B cell (primary cell): ENCODE measurements at regions not wholly inside any gene's neighbourhood (a gene's known extent, or its start where the extent isn't known, plus 50 kb on each side); places are given as distances from the start of the nearest gene placed in this dataset.

Experiments used
- ATAC-seq: fragments of 200-7000 bp; cut with Tn5 transposase; one replicate; pipeline ENCODE4 v1.10.0; 2021; ENCODE audit warnings: low read depth, mild to moderate bottlenecking, moderate number of reproducible peaks, moderate library complexity
- CTCF ChIA-PET: fragments of 350-600 bp; sonication (Branson Sonifier 250); formaldehyde crosslinking; loops from one replicate; lab custom pipeline; 2021; ENCODE audit warnings: antibody characterized with exemption, inconsistent platforms; lab: Charles Lee
- POLR2A ChIA-PET: fragments of 350-600 bp; sonication (Branson Sonifier 250); formaldehyde crosslinking; loops from one replicate; lab custom pipeline; 2021; ENCODE audit warnings: antibody characterized with exemption; lab: Charles Lee
- DNase-seq: peaks from one replicate; pipeline ENCODE4 v3.0.0; 2013
- H2AFZ ChIP-seq: 2 replicates; pipeline ENCODE4 v1.6.1; 2012; ENCODE audit warnings: mild to moderate bottlenecking, low read depth, low read length; ENCODE audit not compliant: insufficient read depth, poor library complexity, severe bottlenecking
- H3K27ac ChIP-seq, 2 donors: 1 replicate in 1 of 2; 2 replicates in 1 of 2; pipeline ENCODE4 v1.5.1; 2012 to 2013; ENCODE audit warnings: low read length in 2 of 2, mild to moderate bottlenecking in 2 of 2, moderate library complexity in 1 of 2
- H3K27me3 ChIP-seq, 4 experiments: fragments of 200-600 bp in 1 of 4; sonication (generic) in 1 of 4; replicated peaks in 1 of 4; 1 replicate in 2 of 4; 2 replicates in 2 of 4; pipeline versions ENCODE4 v1.6.1 to v1.7.0; 2013 to 2016; ENCODE audit warnings: low read length in 3 of 4, mild to moderate bottlenecking in 2 of 4, mixed read lengths in 1 of 4, moderate library complexity in 1 of 4; ENCODE audit not compliant: insufficient read depth in 4 of 4, control insufficient read depth in 3 of 4; ENCODE audit errors: control extremely low read depth in 1 of 4
- H3K36me3 ChIP-seq, 2 experiments: replicated peaks in 1 of 2; 1 replicate in 1 of 2; 2 replicates in 1 of 2; pipeline versions ENCODE4 v1.6.1 to v1.7.1; 2013; ENCODE audit warnings: low read length in 1 of 2; ENCODE audit not compliant: insufficient read depth in 2 of 2, control insufficient read depth in 1 of 2; ENCODE audit errors: control extremely low read depth in 1 of 2, extremely low read depth in 1 of 2
- H3K4me1 ChIP-seq, 2 donors: fragments of 200-600 bp in 1 of 2; sonication (generic) in 1 of 2; 1 replicate in 1 of 2; 2 replicates in 1 of 2; pipeline versions ENCODE4 v1.5.1 to v1.6.1; 2013 to 2017; ENCODE audit warnings: low read length in 2 of 2; ENCODE audit not compliant: control insufficient read depth in 2 of 2, insufficient read depth in 2 of 2
- H3K4me2 ChIP-seq: replicated peaks from 2 replicates; pipeline ENCODE3; 2012; ENCODE audit warnings: mild to moderate bottlenecking, low read depth, low read length; ENCODE audit not compliant: poor library complexity, severe bottlenecking
- H3K4me3 ChIP-seq, 5 experiments: fragments of 200-600 bp in 1 of 5; sonication (generic) in 1 of 5; 1 replicate in 3 of 5; 2 replicates in 2 of 5; pipeline versions ENCODE4 v1.5.1 to v1.7.0; 2011 to 2016; ENCODE audit warnings: low read length in 4 of 5, mild to moderate bottlenecking in 4 of 5, low read depth in 2 of 5, control low read depth in 1 of 5, moderate library complexity in 1 of 5; ENCODE audit not compliant: insufficient read depth in 1 of 5; ENCODE audit errors: control extremely low read depth in 1 of 5, extremely low read depth in 1 of 5
- H3K79me2 ChIP-seq: fragments of 200-600 bp; sonication (generic); one replicate; pipeline ENCODE4 v1.6.0; 2016; ENCODE audit warnings: low read length; ENCODE audit not compliant: control insufficient read depth, insufficient read depth
- H3K9ac ChIP-seq: fragments of 200-600 bp; sonication (generic); 2 replicates; pipeline ENCODE4 v1.6.1; 2017; ENCODE audit warnings: mild to moderate bottlenecking, low read length, moderate library complexity
- H3K9me3 ChIP-seq, 3 donors: one replicate each; pipeline versions ENCODE4 v1.6.1 to v1.7.1; 2013; ENCODE audit warnings: low read length in 2 of 3; ENCODE audit not compliant: control insufficient read depth in 2 of 3, insufficient read depth in 1 of 3; ENCODE audit errors: control extremely low read depth in 1 of 3
- H4K20me1 ChIP-seq: 2 replicates; pipeline ENCODE4 v1.6.0; 2012; ENCODE audit warnings: mild to moderate bottlenecking, low read length; ENCODE audit not compliant: insufficient read depth, control insufficient read depth, poor library complexity, severe bottlenecking
- H3K27ac Mint-ChIP-seq: one replicate; pipeline ENCODE4 v1.8.0; 2021; ENCODE audit warnings: mixed read lengths
- H3K27me3 Mint-ChIP-seq: one replicate; pipeline ENCODE4 v1.8.0; 2021; ENCODE audit warnings: mixed read lengths
- H3K4me1 Mint-ChIP-seq: one replicate; pipeline ENCODE4 v1.8.0; 2021; ENCODE audit warnings: mixed read lengths
- H3K4me3 Mint-ChIP-seq: one replicate; pipeline ENCODE4 v1.8.0; 2021; ENCODE audit warnings: mixed read lengths
- H3K9me3 Mint-ChIP-seq: one replicate; pipeline ENCODE4 v1.8.0; 2022; ENCODE audit warnings: mixed read lengths; ENCODE audit not compliant: insufficient read depth
- EZH2 ChIP-seq: IDR thresholded peaks from 2 replicates; pipeline ENCODE4 v1.6.1; 2012; ENCODE audit warnings: borderline replicate concordance, low read depth, mild to moderate bottlenecking, moderate library complexity, low read length; ENCODE audit not compliant: insufficient read depth, poor library complexity, severe bottlenecking
- WGBS: methylation state at CpG from one replicate; pipeline ENCODE4 v1.1.5; 2013; ENCODE audit warnings: missing lambda C conversion rate; ENCODE audit not compliant: insufficient coverage; 5-methylcytosine and 5-hydroxymethylcytosine counted together
- intact Hi-C: fragments of 100-400 bp; cut with micrococcal nuclease; formaldehyde crosslinking; loops from one replicate; pipeline ENCODE4 v1.10.0; 2022
- TF ChIP-seq, protein P1 (sequence below): fragments of 200-600 bp; IDR thresholded peaks from one replicate; pipeline ENCODE4 v1.8.0; 2022; ENCODE audit warnings: antibody characterized with exemption, mild to moderate bottlenecking

DNA sequence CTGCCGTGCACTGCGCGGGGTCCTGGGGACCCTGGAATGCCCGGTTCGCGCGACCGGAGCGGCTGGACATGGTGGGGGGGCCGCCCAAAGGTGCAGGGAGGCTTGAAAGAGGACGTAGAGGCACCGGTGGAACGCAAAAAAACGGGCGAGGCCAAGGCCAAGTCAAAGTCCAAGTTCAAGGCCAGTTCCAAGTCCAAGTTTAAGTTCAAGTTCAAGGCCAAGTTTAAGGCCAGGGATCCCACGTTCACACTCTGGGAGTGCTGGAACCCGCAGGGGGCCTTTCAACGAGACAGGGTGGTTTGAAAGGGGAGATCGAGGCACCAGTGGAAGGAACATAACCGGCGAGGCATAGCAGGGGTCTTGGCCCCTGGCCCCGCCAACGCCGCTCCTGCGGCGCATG is 317.6 kb downstream of the ALG10 start:
- Mint-ChIP-seq H3K9me3 (no peaks in the 10 kb centered on the region), H3K4me3 (no peak overlapping the region), H3K27me3 (no peaks in the 10 kb centered on the region), H3K4me1 (no peaks in the 10 kb centered on the region), H3K27ac (no peak overlapping the region)
- H3K27me3 ChIP-seq, result no peaks in the 10 kb centered on the region
- no peaks in the 10 kb centered on the region for H3K36me3 ChIP-seq
- no peak overlapping the region for H3K9ac ChIP-seq
- no peaks in the 10 kb centered on the region for H3K4me1 ChIP-seq
- WGBS, result 62% methylated on average over 26 of the region's 26 CpGs
- H3K4me2 ChIP-seq, result no peak overlapping the region
- H3K27ac ChIP-seq, result no peak overlapping the region
- intact Hi-C loops, result no loop called here
- TF ChIP-seq EZH2, result no peak
- TF ChIP-seq, protein P1, sequence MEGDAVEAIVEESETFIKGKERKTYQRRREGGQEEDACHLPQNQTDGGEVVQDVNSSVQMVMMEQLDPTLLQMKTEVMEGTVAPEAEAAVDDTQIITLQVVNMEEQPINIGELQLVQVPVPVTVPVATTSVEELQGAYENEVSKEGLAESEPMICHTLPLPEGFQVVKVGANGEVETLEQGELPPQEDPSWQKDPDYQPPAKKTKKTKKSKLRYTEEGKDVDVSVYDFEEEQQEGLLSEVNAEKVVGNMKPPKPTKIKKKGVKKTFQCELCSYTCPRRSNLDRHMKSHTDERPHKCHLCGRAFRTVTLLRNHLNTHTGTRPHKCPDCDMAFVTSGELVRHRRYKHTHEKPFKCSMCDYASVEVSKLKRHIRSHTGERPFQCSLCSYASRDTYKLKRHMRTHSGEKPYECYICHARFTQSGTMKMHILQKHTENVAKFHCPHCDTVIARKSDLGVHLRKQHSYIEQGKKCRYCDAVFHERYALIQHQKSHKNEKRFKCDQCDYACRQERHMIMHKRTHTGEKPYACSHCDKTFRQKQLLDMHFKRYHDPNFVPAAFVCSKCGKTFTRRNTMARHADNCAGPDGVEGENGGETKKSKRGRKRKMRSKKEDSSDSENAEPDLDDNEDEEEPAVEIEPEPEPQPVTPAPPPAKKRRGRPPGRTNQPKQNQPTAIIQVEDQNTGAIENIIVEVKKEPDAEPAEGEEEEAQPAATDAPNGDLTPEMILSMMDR, result no peak
- ATAC-seq, result no peak
- no peak overlapping the region for H3K4me3 ChIP-seq
- no peaks in the 10 kb centered on the region for H4K20me1 ChIP-seq
- no peak for DNase-seq
- no peaks in the 10 kb centered on the region for H3K79me2 ChIP-seq
- CTCF ChIA-PET, result no interaction called here
- H2AFZ ChIP-seq, result no peak overlapping the region
- peaks cover 0 to 100% (median 3%) of the 10 kb centered on the region in 3 donors for H3K9me3 ChIP-seq
- POLR2A ChIA-PET, result no interaction called here

DNA sequence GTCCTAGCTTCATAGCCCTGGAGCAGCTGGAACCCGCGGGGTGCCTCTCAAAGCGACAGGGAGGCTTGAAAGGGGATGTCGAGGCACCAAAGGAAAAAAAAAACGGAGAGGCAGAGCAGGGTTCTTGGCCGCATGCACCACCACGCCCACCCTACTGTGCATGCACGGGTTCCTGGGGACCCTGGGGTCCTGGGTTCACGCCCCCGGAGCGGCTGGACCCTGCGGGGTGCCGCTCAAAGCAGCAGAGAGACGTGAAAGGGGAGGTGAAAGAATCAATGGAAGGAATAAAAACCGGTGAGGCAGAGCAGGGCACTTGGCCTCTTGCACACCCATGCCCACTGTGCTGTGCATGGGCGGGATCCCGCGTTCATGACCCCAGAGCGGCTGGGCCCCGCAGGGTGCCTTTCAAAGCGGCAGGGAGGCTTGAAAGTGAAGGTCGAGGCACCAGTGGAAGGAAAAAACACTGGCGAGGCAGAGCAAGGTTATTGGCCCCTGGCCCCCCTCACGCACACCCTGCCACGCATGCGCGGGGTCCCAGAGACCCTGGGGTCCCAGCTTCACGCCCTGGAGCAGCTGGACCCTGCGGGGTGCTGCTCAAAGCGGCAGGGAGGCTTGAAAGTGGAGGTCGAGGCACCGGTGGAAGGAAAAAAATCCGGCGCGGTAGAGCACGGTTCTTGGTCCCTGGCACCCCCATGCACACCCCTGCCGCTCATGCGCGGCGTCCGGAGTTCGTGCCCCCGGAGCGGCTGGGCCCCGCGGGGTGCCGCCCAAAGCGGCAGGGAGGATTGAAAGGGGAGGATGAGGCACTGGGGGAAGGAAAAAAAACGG is 318.5 kb downstream of the ALG10 start:
- Histone ChIP-seq H3K79me2 (no peaks in the 10 kb centered on the region), H3K4me1 (no peaks in the 10 kb centered on the region), H3K4me3 (no peak overlapping the region), H3K36me3 (no peaks in the 10 kb centered on the region), H3K27me3 (no peaks in the 10 kb centered on the region), H3K27ac (no peak overlapping the region), H3K9ac (no peak overlapping the region), H4K20me1 (no peaks in the 10 kb centered on the region), H3K4me2 (no peak overlapping the region), H2AFZ (no peak overlapping the region), H3K9me3 (peaks cover 0 to 100% (median 3%) of the 10 kb centered on the region in 3 donors)
- H3K27ac Mint-ChIP-seq, result no peak overlapping the region
- ATAC-seq (no peak), DNase-seq (no peak)
- no peaks in the 10 kb centered on the region for H3K9me3 Mint-ChIP-seq
- no peaks in the 10 kb centered on the region for H3K4me1 Mint-ChIP-seq
- ChIA-PET CTCF (no interaction called here), POLR2A (no interaction called here)
- H3K4me3 Mint-ChIP-seq, result no peak overlapping the region
- intact Hi-C loops, result no loop called here
- TF ChIP-seq, protein P1, result no peak
- no peak for TF ChIP-seq EZH2
- 58% methylated on average over 44 of the region's 49 CpGs for WGBS
- no peaks in the 10 kb centered on the region for H3K27me3 Mint-ChIP-seq
